NOMO-1 treated with dmso at 0.1 percent for 144 hours (cell line): ENCODE measurements at regions not wholly inside any gene's neighbourhood (a gene's known extent, or its start where the extent isn't known, plus 50 kb on each side); places are given as distances from the start of the nearest gene placed in this dataset.

Experiments used
- DNase-seq: peaks from one replicate; lab custom pipeline; 2025; ENCODE audit not compliant: unreplicated experiment; lab: John Stamatoyannopoulos, UW

- peak; percentile 89 for DNase-seq
Measured at GRCh38 chr2:41736105-41736567, 311.7 kb upstream of the PKDCC start.

GRCh38 chr2:41736586-41736985, 311.2 kb upstream of the PKDCC start:
- DNase-seq: no peak

GRCh38 chr2:41737888-41738287, 309.9 kb upstream of the PKDCC start:
- no peak for DNase-seq

- DNase-seq: no peak
Measured at GRCh38 chr2:41741951-41742595, 305.7 kb upstream of the PKDCC start.

GRCh38 chr2:41743324-41743723, 304.5 kb upstream of the PKDCC start:
- no peak for DNase-seq

GRCh38 chr2:41750829-41751228, 297.0 kb upstream of the PKDCC start:
- DNase-seq: no peak

GRCh38 chr2:41759880-41760279, 287.9 kb upstream of the PKDCC start:
- DNase-seq: no peak

GRCh38 chr2:41763141-41763540, 284.7 kb upstream of the PKDCC start:
- no peak for DNase-seq

GRCh38 chr2:41764131-41764530, 283.7 kb upstream of the PKDCC start:
- DNase-seq: no peak

- no peak for DNase-seq
Measured at GRCh38 chr2:41764919-41765318, 282.9 kb upstream of the PKDCC start.

GRCh38 chr2:41768310-41768709, 279.5 kb upstream of the PKDCC start:
- no peak for DNase-seq

- no peak for DNase-seq
Measured at GRCh38 chr2:41771710-41772109, 276.1 kb upstream of the PKDCC start.

- no peak for DNase-seq
Measured at GRCh38 chr2:41772697-41773096, 275.1 kb upstream of the PKDCC start.

GRCh38 chr2:41774011-41774605, 273.7 kb upstream of the PKDCC start:
- DNase-seq: no peak

GRCh38 chr2:41775366-41776025, 272.3 kb upstream of the PKDCC start:
- no peak for DNase-seq

- no peak for DNase-seq
Measured at GRCh38 chr2:41779888-41780287, 267.9 kb upstream of the PKDCC start.

GRCh38 chr2:41782306-41783158, 265.3 kb upstream of the PKDCC start:
- peak; percentile 3 for DNase-seq

- no peak for DNase-seq
Measured at GRCh38 chr2:41784496-41784895, 263.3 kb upstream of the PKDCC start.

GRCh38 chr2:41785251-41786022, 262.4 kb upstream of the PKDCC start:
- DNase-seq: no peak

- peak; percentile 16 for DNase-seq
Measured at GRCh38 chr2:41791523-41791922, 256.3 kb upstream of the PKDCC start.

- no peak for DNase-seq
Measured at GRCh38 chr2:41803361-41803760, 244.5 kb upstream of the PKDCC start.
